ENCODE measurements at regions not wholly inside any gene's neighbourhood (a gene's known extent, or its start where the extent isn't known, plus 50 kb on each side); places are given as distances from the start of the nearest gene placed in this dataset.

DNA sequence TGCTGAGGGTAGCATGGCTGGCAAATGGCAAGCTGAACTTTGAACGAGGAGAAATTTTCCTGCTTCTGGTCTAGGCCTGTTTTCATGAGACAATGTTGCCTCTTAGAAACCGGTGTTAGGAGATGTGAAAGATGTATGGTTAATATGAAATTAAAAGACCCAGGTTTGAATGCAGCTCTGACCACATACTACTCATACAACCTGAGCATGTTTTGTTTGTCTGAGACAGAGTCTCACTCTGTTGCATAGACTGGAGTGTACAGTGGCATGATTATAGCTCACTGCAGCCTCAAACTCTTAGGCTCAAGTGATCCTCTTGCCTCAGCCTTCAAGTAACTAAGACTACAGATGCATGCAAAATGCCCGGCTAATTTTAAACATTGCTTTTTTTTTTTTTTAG, 193.4 kb upstream of the FZD8 start:
- TF ChIP-seq POLR2A (IDR thresholded peaks at IDR 0.05; ENCODE audit: low read depth, low read length) (no peak), POLR2AphosphoS5 (IDR thresholded peaks at IDR 0.05; ENCODE audit: low read depth, low read length) (no peak), TAF1 (IDR thresholded peaks at IDR 0.05; ENCODE audit: borderline replicate concordance, low read depth, low read length) (no peak)

All from GM12892 (cell line).